H1 (cell line): ENCODE measurements at regions not wholly inside any gene's neighbourhood (a gene's known extent, or its start where the extent isn't known, plus 50 kb on each side); places are given as distances from the start of the nearest gene placed in this dataset.
A peak's percentile ranks its signal among the peaks of the same experiment; 100 is the strongest.

ENCODE experiments used
- CTCF ChIA-PET: fragments of 300-600 bp; sonication (Branson Sonifier 250); formaldehyde crosslinking; loops from one replicate; lab custom pipeline; 2021; ENCODE audit not compliant: partially characterized antibody; lab: Charles Lee
- POLR2A ChIA-PET: fragments of 300-600 bp; sonication (Branson Sonifier 250); formaldehyde crosslinking; loops from one replicate; lab custom pipeline; 2021; ENCODE audit warnings: inconsistent platforms; ENCODE audit not compliant: partially characterized antibody; lab: Charles Lee
- DNase-seq, 2 experiments: peaks; one replicate each; pipeline versions ENCODE4 v3.0.0 to v3.0.0-alpha.2; 2010 to 2022; ENCODE audit warnings: low spot score in 2 of 2, low read depth in 1 of 2, mixed read lengths in 1 of 2
- FAIRE-seq: peaks from 2 replicates; lab custom pipeline; 2011; peaks lifted over from hg19 to GRCh38; lab: Jason Lieb, UNC
- H2AFZ ChIP-seq: 2 replicates; pipeline ENCODE4 v1.8.1; 2012; ENCODE audit warnings: low read length, inconsistent platforms
- H2AK5ac ChIP-seq: 2 replicates; pipeline ENCODE4 v1.6.1; 2013; ENCODE audit warnings: low read depth, low read length
- H2BK120ac ChIP-seq: replicated peaks from 2 replicates; pipeline ENCODE3; 2013; ENCODE audit warnings: low read depth, low read length, inconsistent platforms
- H2BK12ac ChIP-seq: 2 replicates; pipeline ENCODE4 v1.6.1; 2013; ENCODE audit warnings: low read depth, low read length
- H2BK15ac ChIP-seq: 2 replicates; pipeline ENCODE4 v1.6.1; 2013; ENCODE audit warnings: low read length
- H2BK20ac ChIP-seq: 2 replicates; pipeline ENCODE4 v1.6.1; 2013; ENCODE audit warnings: low read length
- H2BK5ac ChIP-seq: 2 replicates; pipeline ENCODE4 v1.6.1; 2013; ENCODE audit warnings: low read depth, low read length
- H3K14ac ChIP-seq: 2 replicates; pipeline ENCODE4 v1.6.1; 2013; ENCODE audit warnings: inconsistent platforms; ENCODE audit not compliant: insufficient read length
- H3K18ac ChIP-seq: 2 replicates; pipeline ENCODE4 v1.6.1; 2013; ENCODE audit warnings: low read length; ENCODE audit errors: extremely low read depth
- H3K23ac ChIP-seq: 2 replicates; pipeline ENCODE4 v1.6.1; 2013; ENCODE audit warnings: inconsistent platforms; ENCODE audit not compliant: insufficient read length
- H3K23me2 ChIP-seq: 2 replicates; pipeline ENCODE4 v1.6.1; 2013; ENCODE audit warnings: low read depth, low read length
- H3K27ac ChIP-seq: 2 replicates; pipeline ENCODE4 v1.6.1; 2011; ENCODE audit warnings: low read depth, low read length, inconsistent platforms
- H3K27me3 ChIP-seq, 4 experiments: replicated peaks in 1 of 4; 1 replicate in 1 of 4; 2 replicates in 3 of 4; pipeline versions ENCODE4 v1.6.1 to v1.8.1; 2011 to 2013; ENCODE audit warnings: low read length in 3 of 4, mild to moderate bottlenecking in 3 of 4, inconsistent platforms in 2 of 4, mixed read lengths in 2 of 4, moderate library complexity in 1 of 4; ENCODE audit not compliant: control insufficient read depth in 3 of 4, insufficient read depth in 3 of 4; ENCODE audit errors: extremely low read depth in 1 of 4
- H3K36me3 ChIP-seq, 4 experiments: 2 replicates each; pipeline versions ENCODE4 v1.6.1 to v1.8.1; 2011 to 2013; ENCODE audit warnings: mild to moderate bottlenecking in 4 of 4, low read length in 3 of 4, moderate library complexity in 2 of 4, control low read depth in 1 of 4, inconsistent platforms in 1 of 4; ENCODE audit not compliant: insufficient read depth in 4 of 4, control insufficient read depth in 2 of 4
- H3K4ac ChIP-seq: replicated peaks from 2 replicates; pipeline ENCODE3; 2013; ENCODE audit warnings: low read length, low read depth, mixed read lengths, inconsistent platforms; ENCODE audit not compliant: insufficient read length
- H3K4me1 ChIP-seq, 4 experiments: replicated peaks in 1 of 4; 1 replicate in 1 of 4; 2 replicates in 3 of 4; pipeline versions ENCODE4 v1.6.1 to v1.8.1; 2011 to 2013; ENCODE audit warnings: low read length in 3 of 4, inconsistent platforms in 2 of 4, mixed read lengths in 1 of 4; ENCODE audit not compliant: insufficient read depth in 4 of 4, control insufficient read depth in 3 of 4
- H3K4me2 ChIP-seq, 2 experiments: 2 replicates each; pipeline versions ENCODE4 v1.6.1 to v1.8.1; 2011 to 2013; ENCODE audit warnings: low read depth in 2 of 2, low read length in 2 of 2, control low read depth in 1 of 2, inconsistent platforms in 1 of 2, mild to moderate bottlenecking in 1 of 2; ENCODE audit not compliant: insufficient read depth in 1 of 2
- H3K4me3 ChIP-seq, 4 experiments: fragments of 200-600, 300-600 bp in 1 of 4; sonication (generic), shearing (Covaris generic), sonication (Bioruptor Twin) in 1 of 4; 2 replicates each; pipeline versions ENCODE4 v1.5.1 to v1.8.1; 2011 to 2016; ENCODE audit warnings: low read length in 4 of 4, low read depth in 3 of 4, control low read depth in 2 of 4, inconsistent platforms in 2 of 4, mild to moderate bottlenecking in 2 of 4, mixed read lengths in 1 of 4, moderate library complexity in 1 of 4; ENCODE audit not compliant: insufficient read depth in 2 of 4; ENCODE audit errors: extremely low read depth in 1 of 4
- H3K56ac ChIP-seq: replicated peaks from 2 replicates; pipeline ENCODE3; 2013; ENCODE audit warnings: low read depth, mild to moderate bottlenecking, mixed read lengths, low read length, inconsistent platforms; ENCODE audit not compliant: insufficient read length
- H3K79me1 ChIP-seq: 2 replicates; pipeline ENCODE4 v1.6.1; 2013; ENCODE audit warnings: low read depth, low read length, control low read depth
- H3K79me2 ChIP-seq, 2 experiments: 2 replicates each; pipeline versions ENCODE4 v1.6.1 to v1.8.1; 2012 to 2013; ENCODE audit warnings: low read length in 2 of 2, mild to moderate bottlenecking in 2 of 2, inconsistent platforms in 1 of 2; ENCODE audit not compliant: insufficient read depth in 2 of 2, control insufficient read depth in 1 of 2
- H3K9ac ChIP-seq, 4 experiments: replicated peaks in 1 of 4; 1 replicate in 1 of 4; 2 replicates in 3 of 4; pipeline versions ENCODE4 v1.6.1 to v1.8.1; 2011 to 2013; ENCODE audit warnings: low read depth in 3 of 4, low read length in 3 of 4, control low read depth in 2 of 4, mild to moderate bottlenecking in 2 of 4, moderate library complexity in 2 of 4, inconsistent platforms in 1 of 4; ENCODE audit errors: extremely low read depth in 1 of 4
- H3K9me3 ChIP-seq, 2 experiments: 2 replicates each; pipeline versions ENCODE4 v1.6.1 to v1.8.1; 2012 to 2013; ENCODE audit warnings: mild to moderate bottlenecking in 2 of 2, moderate library complexity in 2 of 2, control low read depth in 1 of 2, inconsistent platforms in 1 of 2, low read depth in 1 of 2, low read length in 1 of 2, mixed read lengths in 1 of 2; ENCODE audit not compliant: insufficient read depth in 2 of 2
- H4K20me1 ChIP-seq, 2 experiments: replicated peaks in 1 of 2; 2 replicates each; pipeline versions ENCODE3 to v1.8.1; 2011 to 2013; ENCODE audit warnings: inconsistent platforms in 2 of 2, low read length in 2 of 2, mild to moderate bottlenecking in 1 of 2; ENCODE audit not compliant: insufficient read depth in 2 of 2, control insufficient read depth in 1 of 2
- H4K5ac ChIP-seq: 2 replicates; pipeline ENCODE4 v1.6.1; 2013; ENCODE audit warnings: low read length, low read depth, mixed read lengths, inconsistent platforms; ENCODE audit not compliant: insufficient read length
- H4K8ac ChIP-seq: 2 replicates; pipeline ENCODE4 v1.8.0; 2013; ENCODE audit warnings: mild to moderate bottlenecking, moderate library complexity, low read length, inconsistent platforms; ENCODE audit not compliant: insufficient read depth; ENCODE audit errors: extremely low read depth
- H4K91ac ChIP-seq: replicated peaks from 2 replicates; pipeline ENCODE3; 2013; ENCODE audit warnings: low read length, mixed read lengths, inconsistent platforms; ENCODE audit not compliant: insufficient read length
- EGR1 ChIP-seq: IDR thresholded peaks from 2 replicates; pipeline ENCODE4 v1.6.1; 2011; ENCODE audit warnings: low read depth, low read length, borderline replicate concordance
- EP300 ChIP-seq, 2 experiments: IDR thresholded peaks; 1 replicate in 1 of 2; 2 replicates in 1 of 2; pipeline ENCODE4 v1.6.1; 2011 to 2012; ENCODE audit warnings: low read depth in 2 of 2, low read length in 2 of 2, mild to moderate bottlenecking in 2 of 2, borderline replicate concordance in 1 of 2, inconsistent platforms in 1 of 2, moderate library complexity in 1 of 2
- KDM4A ChIP-seq: IDR thresholded peaks from one replicate; pipeline ENCODE4 v1.7.1; 2012; ENCODE audit warnings: low read depth, mild to moderate bottlenecking, moderate library complexity, low read length, inconsistent platforms; ENCODE audit not compliant: severe bottlenecking
- KDM5A ChIP-seq: fragments of 200-600 bp; IDR thresholded peaks from 2 replicates; pipeline ENCODE4 v1.7.1; 2012; ENCODE audit warnings: mild to moderate bottlenecking, low read length, inconsistent platforms, mixed read lengths
- PHF8 ChIP-seq: fragments of 200-600 bp; sonication (generic); conservative IDR thresholded peaks from 2 replicates; pipeline ENCODE4 v1.7.1; 2012; ENCODE audit warnings: low read depth, mild to moderate bottlenecking, inconsistent platforms, low read length, moderate library complexity
- RBBP5 ChIP-seq: IDR thresholded peaks from 2 replicates; pipeline ENCODE4 v1.7.1; 2012; ENCODE audit warnings: low read depth, mild to moderate bottlenecking, inconsistent platforms, low read length, moderate library complexity, borderline replicate concordance
- RNF2 ChIP-seq: fragments of 200-900, 300-1000 bp; sonication (generic); IDR thresholded peaks from 2 replicates; pipeline ENCODE4 v1.7.1; 2016; ENCODE audit warnings: borderline replicate concordance, low read depth, mild to moderate bottlenecking, antibody characterized with exemption, low read length; ENCODE audit not compliant: poor library complexity, severe bottlenecking; ENCODE audit errors: missing control alignments
- SP1 ChIP-seq: IDR thresholded peaks from 2 replicates; pipeline ENCODE4 v1.6.1; 2011; ENCODE audit warnings: low read depth, low read length
- SP2 ChIP-seq: IDR thresholded peaks from 2 replicates; pipeline ENCODE4 v1.6.1; 2012; ENCODE audit warnings: mild to moderate bottlenecking, low read length, inconsistent platforms
- SRF ChIP-seq: IDR thresholded peaks from 2 replicates; pipeline ENCODE4 v1.6.1; 2011; ENCODE audit warnings: mild to moderate bottlenecking, low read depth, low read length, moderate library complexity
- TAF1 ChIP-seq: IDR thresholded peaks from 2 replicates; pipeline ENCODE4 v1.6.1; 2011; ENCODE audit warnings: mild to moderate bottlenecking, low read depth, low read length
- TCF12 ChIP-seq: IDR thresholded peaks from 2 replicates; pipeline ENCODE4 v1.6.1; 2011; ENCODE audit warnings: low read depth, mild to moderate bottlenecking, low read length
- WGBS, 2 experiments: shearing (Covaris generic) in 1 of 2; methylation state at CpG; one replicate each; pipeline versions ENCODE4 v1.1.6 to v1.1.7; 2013 to 2015; ENCODE audit warnings: low lambda C conversion rate in 2 of 2, mixed read lengths in 2 of 2, inconsistent platforms in 1 of 2, low coverage in 1 of 2, missing lambda C conversion rate in 1 of 2; ENCODE audit not compliant: insufficient replicate concordance in 2 of 2, insufficient coverage in 1 of 2, insufficient read length in 1 of 2; ENCODE audit errors: extremely low coverage in 1 of 2, missing lambda C conversion rate in 1 of 2; 5-methylcytosine and 5-hydroxymethylcytosine counted together

GRCh38 chr4:54912155-54912554 is 213.2 kb downstream of the KDR start:
- H2BK15ac ChIP-seq, result no peak overlapping the region
- H3K79me2 ChIP-seq, result no peaks in the 10 kb centered on the region
- peaks cover 0 to 4% (median 0%) of the 10 kb centered on the region in 4 experiments; a peak in 1 of 7 replicates for H3K4me1 ChIP-seq
- no peak overlapping the region for H3K27ac ChIP-seq
- H3K18ac ChIP-seq, result no peak overlapping the region
- no peak overlapping the region for H2AK5ac ChIP-seq
- TF ChIP-seq EP300 (IDR thresholded peaks at IDR 0.05; ENCODE audit: borderline replicate concordance in 1 of 2, low read depth in 2 of 2, low read length in 2 of 2), result no peak
- TF ChIP-seq EGR1, result no peak
- no peak for TF ChIP-seq TAF1
- TF ChIP-seq KDM5A, result no peak
- no peak for TF ChIP-seq PHF8
- TF ChIP-seq RBBP5, result no peak
- TF ChIP-seq SRF, result no peak
- no peak for TF ChIP-seq SP2
- no peak for TF ChIP-seq TCF12
- no peak for TF ChIP-seq RNF2
- no peak for TF ChIP-seq SP1
- no peak for TF ChIP-seq KDM4A
- H3K79me1 ChIP-seq, result no peaks in the 10 kb centered on the region
- DNase-seq (no peak), FAIRE-seq (no peak)
- H3K9ac ChIP-seq, result no peak overlapping the region
- no peak overlapping the region for H3K14ac ChIP-seq
- H3K23ac ChIP-seq, result no peak overlapping the region
- ChIA-PET CTCF (no interaction called here), POLR2A (no interaction called here)
- no peak overlapping the region for H3K4me3 ChIP-seq
- 95% methylated on average over 3 of the region's 3 CpGs; no CpG with 5 or more reads in 1 of the 2 experiments for WGBS, 2 experiments
- H2AFZ ChIP-seq, result 0 out of 2 replicates have a peak overlapping the region, but pooled peaks have one; percentile 56
- no peak overlapping the region for H3K4me2 ChIP-seq
- H2BK120ac ChIP-seq, result no peak overlapping the region
- H2BK12ac ChIP-seq, result no peak overlapping the region
- no peaks in the 10 kb centered on the region for H4K20me1 ChIP-seq
- H3K56ac ChIP-seq, result no peak overlapping the region
- H3K27me3 ChIP-seq, result no peaks in the 10 kb centered on the region
- H4K8ac ChIP-seq, result no peak overlapping the region
- no peaks in the 10 kb centered on the region for H3K23me2 ChIP-seq
- H4K91ac ChIP-seq, result no peak overlapping the region
- H3K36me3 ChIP-seq, result no peaks in the 10 kb centered on the region; a peak in 1 of 8 replicates
- H4K5ac ChIP-seq, result no peak overlapping the region
- peaks cover 0 to 4% of the 10 kb centered on the region in 2 experiments; a peak in 1 of 4 replicates for H3K9me3 ChIP-seq
- H2BK5ac ChIP-seq, result no peak overlapping the region
- H3K4ac ChIP-seq, result no peak overlapping the region
- no peak overlapping the region for H2BK20ac ChIP-seq
